ENCODE measurements at regions not wholly inside any gene's neighbourhood (a gene's known extent, or its start where the extent isn't known, plus 50 kb on each side); places are given as distances from the start of the nearest gene placed in this dataset.
"Not testable (repeated sequence)": the region's sequence is repeated elsewhere in the genome, so short reads cannot be mapped to it uniquely, and the experiment has no call there.

DNA sequence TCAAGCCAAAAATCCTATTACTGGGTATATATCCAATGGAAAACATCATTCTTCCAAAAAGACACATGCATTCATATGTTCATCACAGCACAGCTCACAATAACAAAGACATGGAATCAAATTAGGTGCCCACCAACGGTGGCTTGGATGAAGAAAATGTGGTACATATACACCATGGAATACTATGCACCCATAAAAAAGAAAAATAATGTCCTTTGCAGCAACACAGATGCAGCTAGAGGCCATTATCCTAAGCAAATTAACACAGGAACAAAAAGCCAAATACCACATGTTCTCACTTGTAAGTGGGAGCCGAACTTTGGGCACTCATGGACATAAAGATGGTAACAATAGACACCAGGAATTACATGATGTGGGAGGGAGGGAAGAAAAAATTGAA is 113.6 kb downstream of the MRPL39 start:
- DNase-seq (ENCODE audit: low read depth) = no peak
- in situ Hi-C loops (cut with HindIII; ENCODE audit: low pct_unique_long_range_greater_than_20kb, low sequenced_read_pairs) = no loop called here

DNA sequence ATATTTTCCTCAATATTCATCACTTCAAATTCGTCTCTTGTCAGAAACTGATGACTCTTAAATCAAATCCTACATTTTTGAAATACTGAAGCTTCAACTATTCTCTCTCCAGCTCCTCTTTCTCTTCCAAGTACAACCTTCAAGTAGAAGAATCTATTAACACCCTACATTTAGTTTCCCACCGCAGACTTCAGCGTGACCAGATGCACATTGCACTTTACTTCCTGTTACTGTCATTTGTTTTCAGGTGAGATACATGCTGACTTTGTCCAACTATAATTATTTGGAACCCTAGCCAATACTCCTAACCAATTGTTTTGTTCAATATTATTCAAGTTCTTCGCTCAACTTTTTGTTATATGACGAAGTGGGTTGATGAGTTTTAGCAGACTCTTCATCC is 116.0 kb downstream of the MRPL39 start:
- in situ Hi-C loops (cut with HindIII; ENCODE audit: low pct_unique_long_range_greater_than_20kb, low sequenced_read_pairs) = no loop called here
- DNase-seq (ENCODE audit: low read depth) = no peak

DNA sequence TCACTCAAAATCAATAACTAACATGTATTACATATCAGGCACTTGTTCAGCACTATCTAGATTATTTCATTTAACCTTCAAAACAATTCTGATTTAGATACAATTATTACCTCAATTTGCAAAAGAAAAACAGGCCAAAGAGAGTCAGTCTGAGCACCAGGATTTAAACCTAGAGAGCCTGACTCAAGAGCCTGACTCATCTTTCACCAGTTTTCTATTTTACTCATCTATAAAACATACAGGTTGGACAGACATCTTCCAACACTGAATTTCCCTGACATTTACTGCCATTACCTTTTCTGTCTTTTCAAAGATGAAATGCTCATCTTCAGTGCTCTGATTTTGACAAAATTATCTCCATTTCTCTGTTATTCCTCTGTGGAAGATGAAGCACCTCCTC is 116.5 kb downstream of the MRPL39 start:
- in situ Hi-C loops (cut with HindIII; ENCODE audit: low pct_unique_long_range_greater_than_20kb, low sequenced_read_pairs) = no loop called here
- DNase-seq (ENCODE audit: low read depth) = no peak

DNA sequence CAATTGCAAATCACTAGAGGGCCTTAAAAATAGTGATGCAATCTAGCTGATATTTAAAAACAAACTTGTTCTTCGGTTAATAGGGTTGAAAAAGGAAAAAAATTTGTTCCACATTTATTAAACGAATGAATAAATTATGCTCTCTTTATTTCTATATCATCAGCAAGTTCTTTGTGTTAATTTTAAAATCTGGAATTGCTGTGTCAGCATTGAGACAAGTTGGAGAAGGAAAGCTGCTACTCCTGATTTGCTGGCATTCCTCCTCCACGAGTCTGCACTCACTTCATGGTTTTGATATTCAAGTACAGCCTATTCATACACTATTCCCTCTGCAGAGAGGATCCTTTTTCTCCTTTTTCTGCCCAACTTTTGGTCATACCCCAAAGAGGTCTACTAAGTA is 117.6 kb downstream of the MRPL39 start:
- in situ Hi-C loops (cut with HindIII; ENCODE audit: low pct_unique_long_range_greater_than_20kb, low sequenced_read_pairs) = no loop called here
- DNase-seq (ENCODE audit: low read depth) = no peak

DNA sequence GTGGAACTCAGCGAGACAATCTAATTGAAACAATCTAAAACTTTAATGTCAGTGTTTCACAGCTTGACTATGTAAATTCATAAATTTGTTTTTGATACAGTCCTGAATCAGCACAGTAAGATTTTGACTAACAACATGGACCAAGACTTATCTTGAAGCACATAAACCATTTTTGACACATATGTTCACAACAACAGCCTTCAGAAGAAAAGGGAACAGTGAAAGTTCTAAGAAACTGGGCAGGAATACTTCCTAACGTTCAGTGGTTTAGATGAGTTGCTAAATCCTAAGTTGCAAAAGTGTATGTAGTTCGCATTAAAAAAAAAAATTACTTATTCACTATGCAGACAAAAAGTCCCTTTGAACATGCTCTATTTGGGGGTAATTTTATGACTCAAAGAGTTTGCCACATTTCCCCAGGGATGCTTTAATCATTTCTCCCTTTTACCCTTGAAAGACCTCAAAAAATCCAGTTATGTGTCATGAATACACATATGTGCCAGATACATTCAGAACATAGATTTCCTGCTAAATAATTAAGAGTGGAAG is 120.2 kb downstream of the MRPL39 start:
- DNase-seq (ENCODE audit: low read depth) = no peak
- in situ Hi-C loops (cut with HindIII; ENCODE audit: low pct_unique_long_range_greater_than_20kb, low sequenced_read_pairs) = no loop called here

DNA sequence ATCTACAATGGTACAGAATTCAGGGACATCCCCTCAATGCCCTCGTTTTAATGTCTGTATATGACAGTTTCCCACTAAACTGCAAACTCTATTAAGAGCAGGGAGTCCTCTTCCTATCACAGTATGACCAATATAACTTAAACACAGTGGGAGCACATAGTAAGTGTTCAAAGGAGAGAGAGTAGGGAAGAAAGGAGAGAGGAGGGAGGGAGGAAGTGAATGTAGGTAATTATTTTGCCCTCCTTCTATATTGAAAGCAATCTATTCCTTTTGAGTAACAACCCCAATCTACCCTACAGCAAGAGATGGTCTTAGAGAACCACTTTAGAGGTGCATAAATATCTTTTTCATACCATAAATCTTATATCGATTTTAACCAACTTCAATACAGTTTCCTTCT is 121.4 kb downstream of the MRPL39 start:
- DNase-seq (ENCODE audit: low read depth) = no peak
- in situ Hi-C loops (cut with HindIII; ENCODE audit: low pct_unique_long_range_greater_than_20kb, low sequenced_read_pairs) = no loop called here

DNA sequence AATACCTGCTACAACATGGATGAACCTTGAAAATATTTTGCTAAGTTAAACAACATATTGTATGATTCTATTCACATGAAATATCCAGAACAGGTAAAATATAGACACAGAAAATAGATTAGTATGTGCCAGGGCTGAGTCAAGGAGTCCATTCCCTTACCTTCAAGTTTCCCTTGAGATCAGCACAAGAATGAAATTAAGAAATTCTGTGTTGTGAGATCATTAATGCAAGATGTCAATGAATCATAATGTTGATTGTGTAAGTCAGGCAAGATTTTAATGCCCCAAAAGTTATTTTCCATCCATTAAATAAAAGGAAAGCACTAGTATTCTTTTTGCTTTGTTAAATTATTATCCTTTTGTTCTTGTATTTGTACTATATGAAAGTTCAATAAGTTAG is 139.4 kb downstream of the MRPL39 start:
- in situ Hi-C loops (cut with HindIII; ENCODE audit: low pct_unique_long_range_greater_than_20kb, low sequenced_read_pairs) = no loop called here
- DNase-seq (ENCODE audit: low read depth) = no peak

DNA sequence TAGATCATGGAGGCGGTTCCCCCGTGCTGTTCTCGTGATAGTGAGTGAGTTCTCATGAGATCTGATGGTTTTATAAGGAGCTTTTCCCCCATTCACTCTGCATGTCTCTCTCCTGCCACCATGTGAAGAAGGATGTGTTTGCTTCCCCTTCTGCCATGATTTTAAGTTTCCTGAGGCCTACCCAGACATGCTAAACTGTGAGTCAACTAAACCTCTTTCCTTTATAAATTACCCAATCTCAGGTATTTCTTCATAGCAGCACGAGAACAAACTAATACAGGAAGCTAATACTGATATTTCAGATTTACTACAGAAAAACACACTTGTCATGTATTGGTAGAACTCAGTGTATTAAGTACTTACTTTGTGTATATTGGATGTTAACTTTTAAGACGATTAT is 140.2 kb downstream of the MRPL39 start:
- DNase-seq (ENCODE audit: low read depth); in situ Hi-C loops (cut with HindIII; ENCODE audit: low pct_unique_long_range_greater_than_20kb, low sequenced_read_pairs): not testable (repeated sequence)

DNA sequence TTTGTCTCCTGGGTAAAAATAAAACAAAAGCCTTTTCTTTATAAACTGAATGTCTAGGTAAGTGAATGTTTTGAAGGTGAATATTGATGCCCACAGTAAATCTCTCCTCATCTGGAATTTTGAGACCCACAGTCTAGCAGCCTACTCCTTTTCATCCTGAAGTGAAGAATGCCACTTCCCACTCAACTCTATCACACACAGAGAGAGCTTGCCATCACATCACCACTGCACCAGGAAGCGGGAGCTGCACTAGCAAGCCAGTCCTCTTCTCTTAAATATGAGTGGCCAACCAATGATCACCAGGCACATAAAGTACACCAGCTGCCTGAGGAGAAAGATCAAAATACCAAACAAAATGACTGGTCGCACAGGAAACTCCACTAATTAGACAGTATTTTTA is 140.8 kb downstream of the MRPL39 start:
- DNase-seq (ENCODE audit: low read depth) = no peak
- in situ Hi-C loops (cut with HindIII; ENCODE audit: low pct_unique_long_range_greater_than_20kb, low sequenced_read_pairs) = no loop called here

DNA sequence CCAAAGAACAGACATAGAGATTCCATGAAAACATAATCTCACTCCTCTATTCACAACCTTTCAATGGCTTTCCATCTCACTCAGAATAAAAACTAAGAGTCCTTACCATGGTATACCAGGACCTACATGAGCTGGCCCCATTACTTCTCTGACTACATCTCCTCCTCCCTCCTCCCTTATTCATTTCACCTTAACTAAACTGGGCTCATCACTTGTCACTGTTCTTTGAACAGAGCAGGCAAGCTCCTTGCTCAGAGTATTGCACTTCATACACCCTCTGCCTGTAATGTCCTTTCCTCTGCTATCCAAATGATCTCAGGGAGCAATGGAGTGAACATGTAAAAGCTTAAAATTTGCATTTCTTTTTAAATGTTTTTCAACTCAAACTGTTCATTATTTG is 142.0 kb downstream of the MRPL39 start:
- in situ Hi-C loops (cut with HindIII; ENCODE audit: low pct_unique_long_range_greater_than_20kb, low sequenced_read_pairs) = no loop called here
- DNase-seq (ENCODE audit: low read depth) = no peak

DNA sequence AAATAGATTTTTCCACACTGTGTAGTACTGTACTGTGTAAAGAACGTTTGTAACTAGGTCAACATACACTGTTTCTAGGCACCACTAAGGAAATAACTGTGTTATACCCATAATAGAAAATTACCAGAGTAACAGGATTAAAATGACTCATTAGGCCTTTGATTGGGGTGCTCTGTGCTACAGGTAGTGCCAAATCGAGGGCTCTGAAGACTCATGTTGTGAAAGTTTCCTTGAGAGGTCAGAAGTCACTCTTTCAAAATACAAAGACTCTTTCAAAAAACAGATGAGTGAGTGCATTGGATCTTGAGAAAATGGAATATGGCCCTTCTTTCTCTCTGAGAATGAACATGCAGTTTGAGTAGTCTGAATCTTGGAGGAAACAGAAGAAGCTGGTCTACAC is 143.0 kb downstream of the MRPL39 start:
- DNase-seq (ENCODE audit: low read depth) = no peak
- in situ Hi-C loops (cut with HindIII; ENCODE audit: low pct_unique_long_range_greater_than_20kb, low sequenced_read_pairs) = no loop called here

DNA sequence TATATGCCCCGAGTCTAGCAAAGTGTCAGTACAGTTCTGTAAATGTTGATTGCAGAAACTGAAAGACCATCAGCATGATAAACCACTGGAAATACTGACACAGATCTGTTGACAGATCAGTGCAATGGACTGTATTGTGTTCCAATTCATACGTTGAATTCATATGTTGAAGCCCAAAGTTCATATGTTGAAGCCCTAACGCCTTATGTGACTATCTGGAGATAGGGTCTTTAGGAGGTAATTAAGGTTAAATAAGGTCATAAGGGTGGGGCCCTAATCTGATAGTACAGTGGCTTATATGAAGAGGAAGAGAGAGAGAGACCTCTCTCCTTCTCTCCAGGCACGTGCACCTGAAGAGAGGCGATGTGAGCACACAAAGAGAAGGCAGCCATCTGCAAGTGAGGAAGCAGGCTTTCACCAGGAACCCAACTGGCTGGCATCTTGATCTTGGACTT is 144.7 kb downstream of the MRPL39 start:
- no peak for DNase-seq (ENCODE audit: low read depth)
- in situ Hi-C loops (cut with HindIII; ENCODE audit: low pct_unique_long_range_greater_than_20kb, low sequenced_read_pairs) = no loop called here

DNA sequence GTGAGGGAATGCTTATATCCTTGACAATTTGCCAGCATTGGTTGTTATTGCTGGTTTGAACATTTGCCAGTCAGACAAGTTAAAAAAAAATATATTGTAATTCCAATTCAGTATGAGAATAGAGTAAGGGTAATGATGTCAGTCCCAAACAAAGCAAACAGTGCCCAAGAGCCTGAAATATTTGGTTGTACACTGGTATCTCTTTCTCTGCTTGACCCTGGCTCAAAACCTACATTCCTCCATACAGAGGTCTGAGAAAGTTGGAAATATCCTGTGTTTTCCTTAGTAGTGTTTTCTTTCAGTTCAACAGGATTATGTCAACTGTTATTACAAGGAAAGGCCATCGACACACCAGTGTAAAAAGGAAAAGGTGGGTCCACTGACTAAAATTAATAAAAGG is 145.6 kb downstream of the MRPL39 start:
- in situ Hi-C loops (cut with HindIII; ENCODE audit: low pct_unique_long_range_greater_than_20kb, low sequenced_read_pairs) = no loop called here
- peak; percentile 9 for DNase-seq (ENCODE audit: low read depth)

DNA sequence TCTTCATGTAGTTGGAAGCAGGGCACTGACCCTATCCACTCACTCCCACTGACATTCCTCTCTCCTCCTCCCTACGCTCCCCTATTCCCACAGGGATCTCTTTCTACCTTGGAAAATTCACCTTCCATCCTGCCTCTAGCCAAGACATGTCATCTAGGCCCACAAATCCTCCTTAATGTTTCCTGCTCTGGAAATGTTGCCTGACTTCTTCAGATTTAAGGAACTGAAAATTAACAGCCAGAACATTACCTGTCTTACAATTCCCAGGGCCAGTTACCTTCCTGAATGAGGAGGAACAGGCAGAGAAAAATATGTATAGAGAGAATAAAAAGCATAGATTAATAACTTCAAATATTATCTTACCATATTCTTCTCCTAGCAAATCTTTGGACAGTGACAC is 147.3 kb downstream of the MRPL39 start:
- no peak for DNase-seq (ENCODE audit: low read depth)
- in situ Hi-C loops (cut with HindIII; ENCODE audit: low pct_unique_long_range_greater_than_20kb, low sequenced_read_pairs) = no loop called here

DNA sequence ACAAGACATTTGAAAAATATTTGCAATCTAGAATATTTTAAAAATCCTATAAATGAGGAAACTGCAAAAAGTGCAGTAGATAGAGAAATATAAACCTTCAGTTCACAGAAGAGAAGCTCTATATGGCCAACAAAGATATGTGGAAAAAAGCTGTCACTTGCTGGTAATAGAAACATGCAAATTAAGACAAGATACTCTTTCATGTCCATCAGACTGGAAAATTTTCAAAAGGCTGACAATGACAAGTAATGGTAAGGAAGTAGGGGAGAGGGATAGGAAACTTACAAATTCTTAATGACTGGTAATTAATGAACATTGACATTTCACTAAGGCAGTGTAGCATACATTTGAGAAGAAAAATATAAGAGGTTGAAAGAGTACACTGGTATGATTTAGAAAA is 147.9 kb downstream of the MRPL39 start:
- in situ Hi-C loops (cut with HindIII; ENCODE audit: low pct_unique_long_range_greater_than_20kb, low sequenced_read_pairs) = no loop called here
- no peak for DNase-seq (ENCODE audit: low read depth)

DNA sequence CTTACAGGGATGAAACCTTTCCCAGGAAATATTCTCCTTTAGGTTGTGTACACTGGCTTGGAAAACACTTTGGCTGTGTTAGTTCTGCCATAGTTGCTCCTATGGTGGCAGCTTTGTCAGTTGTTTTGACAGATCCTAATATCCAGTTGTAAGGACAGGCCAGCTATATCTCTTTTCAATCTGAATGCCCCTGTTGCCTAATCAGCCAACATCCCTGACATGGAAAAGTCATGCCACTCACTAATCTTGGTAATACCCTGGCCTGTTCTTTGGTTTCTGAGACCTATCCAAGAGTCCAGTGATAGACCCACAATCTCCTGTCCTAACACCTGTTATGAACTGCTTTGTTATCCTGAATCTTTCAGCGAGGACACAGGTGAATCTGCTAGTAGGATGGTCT is 148.8 kb downstream of the MRPL39 start:
- DNase-seq (ENCODE audit: low read depth) = no peak
- in situ Hi-C loops (cut with HindIII; ENCODE audit: low pct_unique_long_range_greater_than_20kb, low sequenced_read_pairs) = no loop called here

DNA sequence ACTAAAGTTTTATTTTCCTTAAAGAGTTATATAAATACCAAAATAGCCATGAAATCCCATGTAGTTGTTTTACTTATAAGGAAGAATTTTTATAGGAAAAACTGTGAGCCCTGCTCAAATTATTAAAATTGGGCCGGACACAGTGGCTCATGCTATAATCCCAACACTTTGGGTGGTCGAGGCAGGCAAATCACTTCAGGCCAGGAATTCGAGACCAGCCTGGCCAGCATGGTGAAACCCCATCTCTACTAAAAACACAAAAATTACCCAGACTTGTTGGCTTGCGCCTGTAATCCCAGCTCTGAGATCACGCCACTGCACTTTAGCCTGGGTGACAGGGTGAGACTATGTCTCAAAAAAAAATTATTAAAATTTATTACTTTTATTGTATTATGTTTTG is 149.3 kb downstream of the MRPL39 start:
- no peak for DNase-seq (ENCODE audit: low read depth)
- in situ Hi-C loops (cut with HindIII; ENCODE audit: low pct_unique_long_range_greater_than_20kb, low sequenced_read_pairs) = no loop called here

DNA sequence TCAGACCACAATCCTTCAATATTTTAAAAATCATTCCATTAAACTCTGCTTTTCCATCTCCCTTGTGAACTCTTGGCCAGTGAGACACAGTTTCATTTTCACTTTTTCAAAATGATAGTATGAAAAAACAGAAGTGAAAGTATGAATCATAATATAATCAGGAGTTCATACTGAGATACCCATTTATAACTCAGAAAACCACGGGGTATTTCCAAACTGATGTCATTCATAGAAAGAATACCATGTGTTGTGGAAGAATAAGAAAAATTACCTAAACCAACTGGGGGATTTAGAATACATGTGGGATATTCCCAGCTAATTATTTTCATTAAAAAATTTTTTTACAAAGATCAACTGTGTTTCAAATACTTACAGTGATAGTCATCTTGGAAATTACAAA is 149.9 kb downstream of the MRPL39 start:
- in situ Hi-C loops (cut with HindIII; ENCODE audit: low pct_unique_long_range_greater_than_20kb, low sequenced_read_pairs) = no loop called here

DNA sequence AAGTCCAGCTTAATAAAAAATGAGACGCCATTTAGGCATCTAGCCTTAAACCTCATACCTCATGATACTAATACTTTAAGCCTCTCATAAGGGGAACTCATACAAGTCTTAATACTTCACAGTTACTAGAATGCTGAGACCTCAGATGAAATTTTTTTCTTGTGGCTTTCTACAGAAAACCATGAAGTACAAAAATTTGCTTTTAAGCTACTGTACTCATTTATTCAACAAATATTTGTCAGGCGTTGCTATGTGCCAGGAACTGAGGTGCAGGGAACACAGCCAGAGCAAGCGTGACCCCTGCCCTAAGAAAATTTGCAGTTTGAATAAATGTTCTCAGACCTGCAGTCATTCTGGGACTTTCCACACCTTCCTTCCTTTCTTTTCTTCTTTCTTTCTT is 150.6 kb downstream of the MRPL39 start:
- in situ Hi-C loops (cut with HindIII; ENCODE audit: low pct_unique_long_range_greater_than_20kb, low sequenced_read_pairs) = no loop called here
- DNase-seq (ENCODE audit: low read depth) = no peak

More for the DNA sequence above, 149.9 kb downstream of the MRPL39 start:
- DNase-seq (ENCODE audit: low read depth) = peak; percentile 35

DNA sequence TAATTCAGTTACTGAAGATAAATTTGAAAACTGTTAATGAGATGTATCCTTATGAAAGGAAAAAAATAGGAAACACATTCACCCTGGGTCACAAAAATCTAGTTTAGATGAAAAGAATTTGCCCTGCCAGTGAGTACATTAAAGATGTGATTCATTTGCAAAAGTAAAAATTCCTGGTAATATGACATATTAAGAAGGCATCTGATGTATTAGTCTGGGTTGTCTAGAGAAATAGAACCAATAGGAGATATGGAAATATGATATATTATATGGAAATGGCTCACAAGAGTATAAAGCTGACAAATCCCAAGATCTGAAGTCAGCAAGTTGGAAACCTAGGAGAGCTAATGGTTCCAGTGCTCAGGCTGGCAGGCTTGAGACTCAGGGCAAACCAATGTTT is 153.8 kb downstream of the MRPL39 start:
- no peak for DNase-seq (ENCODE audit: low read depth)
- in situ Hi-C loops (cut with HindIII; ENCODE audit: low pct_unique_long_range_greater_than_20kb, low sequenced_read_pairs) = no loop called here

DNA sequence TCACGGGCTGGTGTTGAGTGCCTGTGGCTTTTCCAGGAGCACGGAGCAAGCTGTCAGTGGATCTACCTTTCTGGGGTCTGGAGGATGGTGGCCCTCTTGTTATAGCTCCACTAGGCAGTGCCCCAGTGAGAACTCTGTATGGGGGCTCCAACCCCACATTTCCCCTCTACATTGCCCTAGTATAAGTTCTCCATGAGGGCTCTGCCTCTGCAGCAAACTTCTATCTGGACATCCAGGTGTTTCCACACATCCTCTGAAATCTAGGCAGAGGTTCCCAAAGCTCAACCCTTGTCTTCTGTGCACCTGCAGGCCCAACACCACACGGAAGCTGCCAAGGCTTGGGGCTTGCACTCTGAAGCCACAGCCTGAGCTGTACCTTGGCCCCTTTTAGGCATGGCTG is 157.3 kb downstream of the MRPL39 start:
- in situ Hi-C loops (cut with HindIII; ENCODE audit: low pct_unique_long_range_greater_than_20kb, low sequenced_read_pairs) = no loop called here

More for the DNA sequence above, 157.3 kb downstream of the MRPL39 start:
- DNase-seq (ENCODE audit: low read depth) = no peak
